GM23338 (cell line): ENCODE measurements at regions not wholly inside any gene's neighbourhood (a gene's known extent, or its start where the extent isn't known, plus 50 kb on each side); places are given as distances from the start of the nearest gene placed in this dataset.

ENCODE experiments used
- ATAC-seq: fragments of 200-7000 bp; cut with Tn5 transposase; 3 replicates; pipeline ENCODE4 v1.9.1; 2020
- DNase-seq: peaks from one replicate; pipeline ENCODE4 v3.0.0-alpha.2; 2015; ENCODE audit warnings: low spot score
- H2AFZ ChIP-seq: fragments of 200-600 bp; sonication (generic); 2 replicates; pipeline ENCODE4 v1.8.0; 2016; ENCODE audit warnings: antibody characterized with exemption, mild to moderate bottlenecking, moderate library complexity
- H3F3A ChIP-seq: fragments of 200-600 bp; sonication (generic); replicated peaks from 2 replicates; pipeline ENCODE4 v1.8.0; 2017; ENCODE audit warnings: antibody characterized with exemption, mixed run types, low read depth
- H3K27ac ChIP-seq: fragments of 200-600 bp; sonication (generic); 2 replicates; pipeline ENCODE4 v1.6.1; 2016; ENCODE audit warnings: low read depth
- H3K27me3 ChIP-seq: fragments of 200-600 bp; sonication (generic); 2 replicates; pipeline ENCODE4 v1.8.0; 2016; ENCODE audit warnings: mild to moderate bottlenecking, mixed run types, moderate library complexity; ENCODE audit not compliant: insufficient read depth
- H3K36me3 ChIP-seq: fragments of 200-600 bp; sonication (generic); 2 replicates; pipeline ENCODE4 v1.8.0; 2016; ENCODE audit warnings: mild to moderate bottlenecking; ENCODE audit not compliant: insufficient read depth
- H3K4me1 ChIP-seq: fragments of 200-600 bp; sonication (generic); 2 replicates; pipeline ENCODE4 v1.8.0; 2016; ENCODE audit warnings: mild to moderate bottlenecking, moderate library complexity; ENCODE audit not compliant: insufficient read depth
- H3K4me2 ChIP-seq: fragments of 200-600 bp; sonication (generic); 2 replicates; pipeline ENCODE4 v1.7.1; 2017; ENCODE audit warnings: mixed run types
- H3K4me3 ChIP-seq: fragments of 200-600 bp; sonication (generic); 2 replicates; pipeline ENCODE4 v1.6.1; 2016; ENCODE audit warnings: mixed run types
- H3K79me2 ChIP-seq: fragments of 200-600 bp; sonication (generic); replicated peaks from 2 replicates; pipeline ENCODE4 v1.8.0; 2017; ENCODE audit warnings: mild to moderate bottlenecking; ENCODE audit not compliant: insufficient read depth
- H3K9me2 ChIP-seq: fragments of 200-600 bp; sonication (generic); 2 replicates; pipeline ENCODE4 v1.8.0; 2017; ENCODE audit not compliant: insufficient read depth
- H4K20me1 ChIP-seq: fragments of 200-600 bp; sonication (generic); replicated peaks from 2 replicates; pipeline ENCODE4 v1.8.0; 2017; ENCODE audit warnings: mild to moderate bottlenecking; ENCODE audit not compliant: insufficient read depth
- H3K27ac Mint-ChIP-seq: 2 replicates; pipeline ENCODE4 v1.8.0; 2020; ENCODE audit warnings: inconsistent platforms, mild to moderate bottlenecking, moderate library complexity, mixed read lengths
- H3K27me3 Mint-ChIP-seq: 3 replicates; pipeline ENCODE4 v1.8.0; 2022; ENCODE audit warnings: low read depth, mild to moderate bottlenecking, moderate library complexity, mixed read lengths, inconsistent platforms; ENCODE audit not compliant: insufficient read depth, poor library complexity
- H3K36me3 Mint-ChIP-seq: 3 replicates; pipeline ENCODE4 v1.8.0; 2021; ENCODE audit warnings: low read depth, mild to moderate bottlenecking, inconsistent platforms, moderate library complexity, mixed read lengths
- H3K4me1 Mint-ChIP-seq: 3 replicates; pipeline ENCODE4 v1.8.0; 2020; ENCODE audit warnings: mild to moderate bottlenecking, inconsistent platforms, mixed read lengths
- H3K4me3 Mint-ChIP-seq: 3 replicates; pipeline ENCODE4 v1.8.0; 2021; ENCODE audit warnings: moderate library complexity, mild to moderate bottlenecking, inconsistent platforms, mixed read lengths
- H3K9me3 Mint-ChIP-seq: 3 replicates; pipeline ENCODE4 v1.8.0; 2020; ENCODE audit warnings: moderate library complexity, mild to moderate bottlenecking, inconsistent platforms, mixed read lengths
- CREB1 ChIP-seq: fragments of 250-450 bp; sonication (Bioruptor Pico); IDR thresholded peaks from 2 replicates; pipeline ENCODE4 v1.5.0; 2020; ENCODE audit warnings: low read depth, mild to moderate bottlenecking, moderate library complexity
- EZH2 ChIP-seq: fragments of 200-600 bp; sonication (generic); IDR thresholded peaks from one replicate; pipeline ENCODE4 v1.8.0; 2017; ENCODE audit warnings: antibody characterized with exemption, mild to moderate bottlenecking, low read depth; ENCODE audit not compliant: unreplicated experiment
- EZH2phosphoT487 ChIP-seq: fragments of 200-600 bp; sonication (generic); IDR thresholded peaks from one replicate; pipeline ENCODE4 v1.8.1; 2018; ENCODE audit warnings: antibody characterized with exemption; ENCODE audit not compliant: unreplicated experiment
- JUNB ChIP-seq: IDR thresholded peaks from one replicate; pipeline ENCODE4 v1.6.1; 2016; ENCODE audit warnings: antibody characterized with exemption; ENCODE audit not compliant: unreplicated experiment
- NANOG ChIP-seq: IDR thresholded peaks from 2 replicates; pipeline ENCODE4 v1.6.1; 2016; ENCODE audit warnings: antibody characterized with exemption, borderline replicate concordance
- POLR2AphosphoS5 ChIP-seq: IDR thresholded peaks from 2 replicates; pipeline ENCODE4 v1.6.1; 2016; ENCODE audit warnings: antibody characterized with exemption, low read depth
- STAT1 ChIP-seq: IDR thresholded peaks from one replicate; pipeline ENCODE4 v1.6.1; 2016; ENCODE audit warnings: antibody characterized with exemption; ENCODE audit not compliant: unreplicated experiment
- TF ChIP-seq, protein P1 (sequence below), 2 experiments: fragments of 200-600 bp in 1 of 2; sonication (generic) in 1 of 2; conservative IDR thresholded peaks; 2 replicates each; pipeline versions ENCODE4 v1.5.1 to v1.6.1; 2016 to 2017; ENCODE audit warnings: antibody characterized with exemption in 2 of 2, low read depth in 2 of 2, mild to moderate bottlenecking in 2 of 2, moderate library complexity in 1 of 2
- TF ChIP-seq, protein P2 (sequence below): IDR thresholded peaks from one replicate; pipeline ENCODE4 v1.6.1; 2018; ENCODE audit warnings: antibody characterized with exemption; ENCODE audit not compliant: unreplicated experiment

DNA sequence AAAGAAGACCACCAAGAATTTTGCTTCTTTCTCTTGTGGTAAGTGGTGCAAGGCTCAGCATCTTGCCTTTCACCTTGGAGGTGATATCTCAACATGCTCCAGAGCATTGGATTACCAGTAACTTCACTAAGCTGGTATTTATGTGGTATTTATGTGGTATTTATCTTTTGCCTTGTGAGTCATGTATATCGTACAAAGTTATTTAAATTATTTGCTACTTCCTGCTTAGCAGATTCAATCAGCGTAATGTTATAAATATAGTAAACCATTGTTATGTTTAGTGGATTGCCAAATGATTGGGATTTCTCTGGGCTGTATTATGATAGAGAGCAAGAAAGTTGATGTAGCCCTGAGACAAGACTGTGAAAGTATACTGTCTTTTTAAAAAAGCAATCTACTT is 366.4 kb downstream of the IPO8 start:
- peak overlapping the region; percentile 28; the same call in 1 of the 2 replicates for H3K27ac Mint-ChIP-seq
- Histone ChIP-seq H3K4me1 (peaks cover 8% of the 10 kb centered on the region), H3K9me2 (peaks cover 22% of the 10 kb centered on the region), H3K27me3 (no peaks in the 10 kb centered on the region), H3K4me3 (no peak overlapping the region), H3K36me3 (no peaks in the 10 kb centered on the region), H4K20me1 (no peaks in the 10 kb centered on the region), H3K27ac (no peak overlapping the region), H3F3A (no peaks in the 10 kb centered on the region; the same call in 1 of the 2 replicates), H3K79me2 (no peaks in the 10 kb centered on the region), H2AFZ (no peak overlapping the region), H3K4me2 (no peak overlapping the region)
- ATAC-seq (no peak), DNase-seq (no peak)
- H3K36me3 Mint-ChIP-seq, result no peaks in the 10 kb centered on the region; the same call in 2 of the 3 replicates
- no peaks in the 10 kb centered on the region for H3K27me3 Mint-ChIP-seq
- H3K4me3 Mint-ChIP-seq, result no peak overlapping the region
- H3K4me1 Mint-ChIP-seq, result peaks cover 20% of the 10 kb centered on the region; the same call in 2 of the 3 replicates
- no peak for TF ChIP-seq JUNB
- no peak for TF ChIP-seq STAT1
- no peak for TF ChIP-seq CREB1 (CRISPR knock-in tag)
- TF ChIP-seq NANOG, result no peak
- TF ChIP-seq, protein P1, sequence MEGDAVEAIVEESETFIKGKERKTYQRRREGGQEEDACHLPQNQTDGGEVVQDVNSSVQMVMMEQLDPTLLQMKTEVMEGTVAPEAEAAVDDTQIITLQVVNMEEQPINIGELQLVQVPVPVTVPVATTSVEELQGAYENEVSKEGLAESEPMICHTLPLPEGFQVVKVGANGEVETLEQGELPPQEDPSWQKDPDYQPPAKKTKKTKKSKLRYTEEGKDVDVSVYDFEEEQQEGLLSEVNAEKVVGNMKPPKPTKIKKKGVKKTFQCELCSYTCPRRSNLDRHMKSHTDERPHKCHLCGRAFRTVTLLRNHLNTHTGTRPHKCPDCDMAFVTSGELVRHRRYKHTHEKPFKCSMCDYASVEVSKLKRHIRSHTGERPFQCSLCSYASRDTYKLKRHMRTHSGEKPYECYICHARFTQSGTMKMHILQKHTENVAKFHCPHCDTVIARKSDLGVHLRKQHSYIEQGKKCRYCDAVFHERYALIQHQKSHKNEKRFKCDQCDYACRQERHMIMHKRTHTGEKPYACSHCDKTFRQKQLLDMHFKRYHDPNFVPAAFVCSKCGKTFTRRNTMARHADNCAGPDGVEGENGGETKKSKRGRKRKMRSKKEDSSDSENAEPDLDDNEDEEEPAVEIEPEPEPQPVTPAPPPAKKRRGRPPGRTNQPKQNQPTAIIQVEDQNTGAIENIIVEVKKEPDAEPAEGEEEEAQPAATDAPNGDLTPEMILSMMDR (conservative IDR thresholded peaks at IDR 0.05; ENCODE audit: low read depth in 2 of 2), result no peak
- no peak for TF ChIP-seq EZH2phosphoT487
- TF ChIP-seq EZH2, result no peak
- TF ChIP-seq, protein P2, sequence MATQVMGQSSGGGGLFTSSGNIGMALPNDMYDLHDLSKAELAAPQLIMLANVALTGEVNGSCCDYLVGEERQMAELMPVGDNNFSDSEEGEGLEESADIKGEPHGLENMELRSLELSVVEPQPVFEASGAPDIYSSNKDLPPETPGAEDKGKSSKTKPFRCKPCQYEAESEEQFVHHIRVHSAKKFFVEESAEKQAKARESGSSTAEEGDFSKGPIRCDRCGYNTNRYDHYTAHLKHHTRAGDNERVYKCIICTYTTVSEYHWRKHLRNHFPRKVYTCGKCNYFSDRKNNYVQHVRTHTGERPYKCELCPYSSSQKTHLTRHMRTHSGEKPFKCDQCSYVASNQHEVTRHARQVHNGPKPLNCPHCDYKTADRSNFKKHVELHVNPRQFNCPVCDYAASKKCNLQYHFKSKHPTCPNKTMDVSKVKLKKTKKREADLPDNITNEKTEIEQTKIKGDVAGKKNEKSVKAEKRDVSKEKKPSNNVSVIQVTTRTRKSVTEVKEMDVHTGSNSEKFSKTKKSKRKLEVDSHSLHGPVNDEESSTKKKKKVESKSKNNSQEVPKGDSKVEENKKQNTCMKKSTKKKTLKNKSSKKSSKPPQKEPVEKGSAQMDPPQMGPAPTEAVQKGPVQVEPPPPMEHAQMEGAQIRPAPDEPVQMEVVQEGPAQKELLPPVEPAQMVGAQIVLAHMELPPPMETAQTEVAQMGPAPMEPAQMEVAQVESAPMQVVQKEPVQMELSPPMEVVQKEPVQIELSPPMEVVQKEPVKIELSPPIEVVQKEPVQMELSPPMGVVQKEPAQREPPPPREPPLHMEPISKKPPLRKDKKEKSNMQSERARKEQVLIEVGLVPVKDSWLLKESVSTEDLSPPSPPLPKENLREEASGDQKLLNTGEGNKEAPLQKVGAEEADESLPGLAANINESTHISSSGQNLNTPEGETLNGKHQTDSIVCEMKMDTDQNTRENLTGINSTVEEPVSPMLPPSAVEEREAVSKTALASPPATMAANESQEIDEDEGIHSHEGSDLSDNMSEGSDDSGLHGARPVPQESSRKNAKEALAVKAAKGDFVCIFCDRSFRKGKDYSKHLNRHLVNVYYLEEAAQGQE, result no peak
- TF ChIP-seq POLR2AphosphoS5, result no peak
- no peaks in the 10 kb centered on the region; the same call in 2 of the 3 replicates for H3K9me3 Mint-ChIP-seq

DNA sequence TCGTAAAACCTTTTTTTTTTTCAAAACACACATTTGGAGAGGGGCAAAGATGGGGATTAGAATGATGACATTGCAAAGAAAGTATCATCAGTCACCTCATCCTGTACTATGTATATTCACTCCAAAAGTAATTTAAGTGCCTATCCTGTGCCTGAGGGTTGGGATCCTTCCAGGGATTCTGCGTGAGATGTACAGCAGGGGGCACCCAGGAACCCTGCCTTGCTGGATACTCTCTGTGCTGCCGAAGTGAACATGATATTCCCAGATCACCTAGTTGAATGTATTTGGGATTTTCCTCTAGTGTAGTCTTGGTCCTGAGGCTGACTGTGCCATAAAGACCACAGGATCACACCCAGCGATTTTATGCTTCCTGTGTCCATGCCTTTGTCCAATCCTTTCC is 372.7 kb downstream of the IPO8 start:
- no peaks in the 10 kb centered on the region for H3K79me2 ChIP-seq
- H3K4me3 Mint-ChIP-seq, result no peak overlapping the region
- peaks cover 6% of the 10 kb centered on the region for H3K27me3 Mint-ChIP-seq
- no peak overlapping the region for H3K27ac Mint-ChIP-seq
- DNase-seq, result no peak
- H3K4me2 ChIP-seq, result no peak overlapping the region
- no peaks in the 10 kb centered on the region for H3K27me3 ChIP-seq
- peaks cover 10% of the 10 kb centered on the region; the same call in 2 of the 3 replicates for H3K9me3 Mint-ChIP-seq
- ATAC-seq, result no peak
- no peak overlapping the region for H2AFZ ChIP-seq
- H3K4me1 Mint-ChIP-seq, result no peaks in the 10 kb centered on the region
- H4K20me1 ChIP-seq, result no peaks in the 10 kb centered on the region
- H3K27ac ChIP-seq, result no peak overlapping the region
- H3K4me1 ChIP-seq, result no peaks in the 10 kb centered on the region
- no peaks in the 10 kb centered on the region for H3K36me3 ChIP-seq
- H3K9me2 ChIP-seq, result peaks cover 14% of the 10 kb centered on the region; the same call in 1 of the 2 replicates
- no peaks in the 10 kb centered on the region for H3F3A ChIP-seq
- H3K4me3 ChIP-seq, result no peak overlapping the region
- TF ChIP-seq, protein P1 (conservative IDR thresholded peaks at IDR 0.05; ENCODE audit: low read depth in 2 of 2), result 0 out of 4 replicates have a peak, but pooled peaks of 1 of the 2 experiments have one; percentile 1
- no peak for TF ChIP-seq JUNB
- H3K36me3 Mint-ChIP-seq, result no peaks in the 10 kb centered on the region; the same call in 1 of the 3 replicates
